Endothelial cell of umbilical vein (primary cell): ENCODE measurements at regions not wholly inside any gene's neighbourhood (a gene's known extent, or its start where the extent isn't known, plus 50 kb on each side); places are given as distances from the start of the nearest gene placed in this dataset.

Experiments
- BruUV-seq: library from RNA; stranded (reverse); fragments of 400-500 nt; replicated peaks from 2 replicates; lab custom pipeline; 2021; lab: Mats Ljungman, UMichigan
- CTCF ChIA-PET: fragments of 300-600, 350-600 bp; sonication (Branson Sonifier 250); formaldehyde crosslinking; loops from one replicate; lab custom pipeline; 2021; ENCODE audit warnings: antibody characterized with exemption, inconsistent platforms; lab: Charles Lee
- POLR2A ChIA-PET: fragments of 300-600, 350-600 bp; sonication (Branson Sonifier 250); formaldehyde crosslinking; loops from one replicate; lab custom pipeline; 2021; ENCODE audit warnings: antibody characterized with exemption, inconsistent platforms; lab: Charles Lee
- DNase-seq: peaks from one replicate; pipeline ENCODE4 v3.0.0-alpha.2; 2011; ENCODE audit warnings: low read depth, low spot score
- FAIRE-seq: peaks from 2 replicates; lab custom pipeline; 2011; peaks lifted over from hg19 to GRCh38; lab: Jason Lieb, UNC
- H2AFZ ChIP-seq: 2 replicates; pipeline ENCODE4 v1.6.0; 2012; ENCODE audit warnings: low read depth, low read length, control low read depth, inconsistent platforms
- H3K27ac ChIP-seq: 2 replicates; pipeline ENCODE4 v1.5.1; 2011; ENCODE audit warnings: low read depth, mild to moderate bottlenecking, control low read depth, low read length, moderate library complexity; ENCODE audit not compliant: insufficient read depth
- H3K27me3 ChIP-seq, 2 experiments: 2 replicates each; pipeline versions ENCODE4 v1.6.0 to v1.6.1; 2011; ENCODE audit warnings: low read length in 2 of 2, mixed read lengths in 1 of 2; ENCODE audit not compliant: control insufficient read depth in 2 of 2, insufficient read depth in 2 of 2
- H3K36me3 ChIP-seq, 2 experiments: 2 replicates in 1 of 2; 3 replicates in 1 of 2; pipeline ENCODE4 v1.5.1; 2011; ENCODE audit warnings: low read length in 2 of 2, mild to moderate bottlenecking in 1 of 2, moderate library complexity in 1 of 2; ENCODE audit not compliant: control insufficient read depth in 2 of 2, insufficient read depth in 2 of 2; ENCODE audit errors: extremely low read depth in 1 of 2
- H3K4me1 ChIP-seq: 3 replicates; pipeline ENCODE4 v1.5.1; 2011; ENCODE audit warnings: mild to moderate bottlenecking, low read length; ENCODE audit not compliant: control insufficient read depth, insufficient read depth; ENCODE audit errors: extremely low read depth
- H3K4me2 ChIP-seq: 2 replicates; pipeline ENCODE4 v1.6.1; 2011; ENCODE audit warnings: low read length, control low read depth, mixed read lengths; ENCODE audit not compliant: insufficient read depth
- H3K4me3 ChIP-seq, 3 experiments: fragments of 200-600 bp in 1 of 3; sonication (generic), shearing (Covaris generic) in 1 of 3; replicated peaks in 1 of 3; 2 replicates each; pipeline ENCODE4 v1.5.1; 2011 to 2016; ENCODE audit warnings: control low read depth in 3 of 3, low read length in 3 of 3, mild to moderate bottlenecking in 2 of 3, inconsistent platforms in 1 of 3, low read depth in 1 of 3, moderate library complexity in 1 of 3; ENCODE audit not compliant: insufficient read depth in 1 of 3
- H3K79me2 ChIP-seq: 2 replicates; pipeline ENCODE4 v1.6.0; 2012; ENCODE audit warnings: low read length, inconsistent platforms; ENCODE audit not compliant: control insufficient read depth, insufficient read depth
- H3K9ac ChIP-seq: replicated peaks from 2 replicates; pipeline ENCODE3; 2011; ENCODE audit warnings: low read length, control low read depth; ENCODE audit not compliant: insufficient read depth; ENCODE audit errors: extremely low read depth
- H3K9me1 ChIP-seq: replicated peaks from 3 replicates; pipeline ENCODE4 v1.6.0; 2011; ENCODE audit warnings: mild to moderate bottlenecking, low read length; ENCODE audit not compliant: control insufficient read depth, insufficient read depth; ENCODE audit errors: extremely low read depth
- H3K9me3 ChIP-seq: replicated peaks from 2 replicates; pipeline ENCODE4 v1.5.1; 2012; ENCODE audit warnings: low read length, inconsistent platforms; ENCODE audit not compliant: control insufficient read depth, insufficient read depth
- H4K20me1 ChIP-seq: replicated peaks from 2 replicates; pipeline ENCODE3; 2011; ENCODE audit warnings: mild to moderate bottlenecking, low read length; ENCODE audit not compliant: control insufficient read depth, insufficient read depth; ENCODE audit errors: extremely low read depth
- CTCF ChIP-seq, 2 donors: IDR thresholded peaks; 1 replicate in 1 of 2; 2 replicates in 1 of 2; pipeline ENCODE4 v1.5.1; 2011; ENCODE audit warnings: low read length in 2 of 2, mild to moderate bottlenecking in 2 of 2, moderate library complexity in 2 of 2, control low read depth in 1 of 2, inconsistent platforms in 1 of 2, low read depth in 1 of 2; ENCODE audit not compliant: insufficient read depth in 1 of 2; ENCODE audit errors: extremely low read depth in 1 of 2
- EZH2 ChIP-seq: IDR thresholded peaks from 2 replicates; pipeline ENCODE4 v1.6.1; 2012; ENCODE audit warnings: borderline replicate concordance, low read depth, mild to moderate bottlenecking, moderate library complexity, low read length, inconsistent platforms; ENCODE audit not compliant: severe bottlenecking
- FOS ChIP-seq: IDR thresholded peaks from 2 replicates; pipeline ENCODE4 v1.6.1; 2011; ENCODE audit warnings: mild to moderate bottlenecking, low read length, moderate library complexity, borderline replicate concordance; ENCODE audit not compliant: insufficient read depth
- GATA2 ChIP-seq: IDR thresholded peaks from 2 replicates; pipeline ENCODE4 v1.7.0; 2011; ENCODE audit warnings: low read depth, mild to moderate bottlenecking, moderate library complexity, mixed read lengths, low read length; ENCODE audit not compliant: insufficient read length, insufficient read depth
- JUN ChIP-seq: IDR thresholded peaks from 2 replicates; pipeline ENCODE4 v1.6.1; 2011; ENCODE audit warnings: borderline replicate concordance, low read depth; ENCODE audit not compliant: insufficient read length, insufficient read depth
- MAX ChIP-seq: IDR thresholded peaks from 2 replicates; pipeline ENCODE4 v1.6.1; 2011; ENCODE audit not compliant: insufficient read depth, insufficient read length
- MYC ChIP-seq: IDR thresholded peaks from one replicate; pipeline ENCODE4 v1.6.1; 2011; ENCODE audit warnings: mild to moderate bottlenecking, low read depth, low read length
- POLR2A ChIP-seq: IDR thresholded peaks from 2 replicates; pipeline ENCODE4 v1.6.1; 2012; ENCODE audit warnings: low read depth, mild to moderate bottlenecking, control low read depth, low read length
- POLR2AphosphoS5 ChIP-seq: IDR thresholded peaks from 2 replicates; pipeline ENCODE4 v1.6.1; 2012; ENCODE audit warnings: low read depth, mild to moderate bottlenecking, control low read depth, low read length, moderate library complexity; ENCODE audit not compliant: insufficient read depth
- dilution Hi-C: fragments of 300-500 bp; cut with MboI; formaldehyde crosslinking; loops from one replicate; pipeline ENCODE4 v1.15.0; 2019; ENCODE audit warnings: low sequenced_read_pairs; ENCODE audit not compliant: extremely low pct_ligation_motif_present
- intact Hi-C: fragments of 100-400 bp; cut with micrococcal nuclease; formaldehyde crosslinking; loops from one replicate; pipeline ENCODE4 v1.10.0; 2022

- Histone ChIP-seq H3K9me1 (no peaks in the 10 kb centered on the region), H3K27ac (no peak overlapping the region), H3K27me3 (no peaks in the 10 kb centered on the region), H3K9ac (no peak overlapping the region), H2AFZ (no peak overlapping the region), H3K4me1 (no peaks in the 10 kb centered on the region), H3K79me2 (no peaks in the 10 kb centered on the region), H4K20me1 (no peaks in the 10 kb centered on the region), H3K4me2 (no peak overlapping the region), H3K9me3 (no peaks in the 10 kb centered on the region), H3K4me3 (no peak overlapping the region), H3K36me3 (no peaks in the 10 kb centered on the region)
- DNase-seq (no peak), FAIRE-seq (no peak)
- TF ChIP-seq FOS (no peak), MAX (no peak), POLR2A (no peak), MYC (no peak), EZH2 (no peak), POLR2AphosphoS5 (no peak), CTCF (IDR thresholded peaks at IDR 0.05; ENCODE audit: extremely low read depth in 1 of 2, insufficient read depth in 1 of 2, low read depth in 1 of 2, low read length in 2 of 2) (no peak), GATA2 (no peak), JUN (no peak)
- POLR2A ChIA-PET: no interaction called here
- no TSS peak for BruUV-seq
- CTCF ChIA-PET: no interaction called here
- dilution Hi-C loops (no loop called here), intact Hi-C loops (no loop called here)
Observed at GRCh38 chr6:90795078-90795477, 208.2 kb upstream of the MAP3K7 start.
